K562 (cell line): ENCODE measurements at regions not wholly inside any gene's neighbourhood (a gene's known extent, or its start where the extent isn't known, plus 50 kb on each side); places are given as distances from the start of the nearest gene placed in this dataset.

ENCODE experiments used
- BHLHE40 ChIP-seq: IDR thresholded peaks from 2 replicates; pipeline ENCODE4 v1.6.1; 2011; ENCODE audit warnings: low read length, improper control_type of control experiment
- MBD2 ChIP-seq: sonication (generic); IDR thresholded peaks from 2 replicates; pipeline ENCODE4 v1.6.1; 2016; ENCODE audit warnings: low read depth, borderline replicate concordance
- RAD21 ChIP-seq, 2 experiments: fragments of 250-450 bp in 1 of 2; fragments of 450-650 bp in 1 of 2; sonication (Bioruptor Pico) in 1 of 2; formaldehyde crosslinking in 1 of 2; IDR thresholded peaks in 1 of 2; conservative IDR thresholded peaks in 1 of 2; 2 replicates each; pipeline versions ENCODE4 v1.4.0 to v1.8.0; 2020 to 2022; ENCODE audit warnings: mild to moderate bottlenecking in 2 of 2, moderate library complexity in 1 of 2
- SMAD1 ChIP-seq: fragments of 150-350 bp; IDR thresholded peaks from 2 replicates; pipeline ENCODE4 v1.6.1; 2014; ENCODE audit warnings: low read length, low read depth; ENCODE audit not compliant: partially characterized antibody
- SNIP1 ChIP-seq: fragments of 450-650 bp; IDR thresholded peaks from 2 replicates; pipeline ENCODE4 v1.7.1; 2017; ENCODE audit warnings: low read depth, mild to moderate bottlenecking
- TF ChIP-seq, protein P1 (sequence below): fragments of 250-450 bp; sonication (Bioruptor Pico); IDR thresholded peaks from 2 replicates; pipeline ENCODE4 v1.4.0; 2020
- TF ChIP-seq, protein P2 (sequence below): fragments of 450-650 bp; formaldehyde crosslinking; IDR thresholded peaks from 2 replicates; pipeline ENCODE4 v1.4.0; 2020; ENCODE audit warnings: mild to moderate bottlenecking
- TF ChIP-seq, protein P3 (sequence below): fragments of 150-350 bp; IDR thresholded peaks from 2 replicates; pipeline ENCODE4 v1.6.1; 2014; ENCODE audit warnings: low read depth, mild to moderate bottlenecking, low read length, borderline replicate concordance
- TF ChIP-seq, protein P4 (sequence below): fragments of 250-450 bp; sonication (Bioruptor Pico); IDR thresholded peaks from 2 replicates; pipeline ENCODE4 v1.8.0; 2021; ENCODE audit warnings: moderate library complexity, mild to moderate bottlenecking, inconsistent platforms
- TF ChIP-seq, protein P5 (sequence below): sonication (generic); IDR thresholded peaks from 2 replicates; pipeline ENCODE4 v1.6.1; 2016
- TF ChIP-seq, protein P6 (sequence below): sonication (generic); formaldehyde crosslinking; IDR thresholded peaks from 2 replicates; pipeline ENCODE4 v1.8.0; 2023; ENCODE audit warnings: missing genetic modification reagents, mild to moderate bottlenecking, borderline replicate concordance

DNA sequence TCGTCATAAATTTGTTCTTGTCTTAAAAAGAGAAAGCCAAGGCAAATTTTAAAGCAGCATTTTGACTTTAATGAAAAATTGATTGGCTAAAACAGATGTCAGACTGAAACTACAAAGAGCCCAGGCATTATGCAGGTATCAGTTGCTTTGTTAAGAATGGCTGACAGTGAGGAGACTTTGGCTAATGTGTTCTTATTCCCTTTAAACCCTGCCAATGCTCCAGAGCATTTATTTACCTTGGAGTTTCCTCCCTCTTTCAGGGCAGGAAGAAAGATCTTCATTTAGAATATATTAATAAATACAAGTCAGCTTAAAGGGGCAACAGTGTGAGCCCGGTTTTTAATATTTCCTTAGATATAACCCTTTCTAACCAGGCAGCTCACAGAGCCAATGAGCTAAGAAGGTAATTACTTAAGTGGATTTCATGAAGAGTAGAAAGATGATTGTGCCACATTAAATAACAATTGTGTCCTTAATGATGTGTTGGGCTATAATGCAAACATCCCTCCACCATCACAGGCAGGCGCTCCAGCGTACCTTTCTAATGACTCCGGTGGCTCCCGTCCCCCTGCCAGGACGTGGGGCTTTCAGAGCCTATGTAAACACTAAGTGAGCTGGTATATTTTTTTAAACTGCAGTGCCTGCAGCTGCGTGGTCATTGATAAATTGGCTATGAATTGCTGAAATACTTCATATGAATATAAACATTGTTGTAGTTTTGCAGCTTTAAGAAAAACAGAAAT lies 349.4 kb upstream of the POU3F3 start (continued):
- TF ChIP-seq MBD2 (no peak), BHLHE40 (no peak), SNIP1 (no peak), SMAD1 (no peak), RAD21 (CRISPR knock-in tag; conservative IDR thresholded peaks at IDR 0.05 in 1 of 2, IDR thresholded peaks at IDR 0.05 in 1 of 2) (no peak)
- TF ChIP-seq, protein P1, sequence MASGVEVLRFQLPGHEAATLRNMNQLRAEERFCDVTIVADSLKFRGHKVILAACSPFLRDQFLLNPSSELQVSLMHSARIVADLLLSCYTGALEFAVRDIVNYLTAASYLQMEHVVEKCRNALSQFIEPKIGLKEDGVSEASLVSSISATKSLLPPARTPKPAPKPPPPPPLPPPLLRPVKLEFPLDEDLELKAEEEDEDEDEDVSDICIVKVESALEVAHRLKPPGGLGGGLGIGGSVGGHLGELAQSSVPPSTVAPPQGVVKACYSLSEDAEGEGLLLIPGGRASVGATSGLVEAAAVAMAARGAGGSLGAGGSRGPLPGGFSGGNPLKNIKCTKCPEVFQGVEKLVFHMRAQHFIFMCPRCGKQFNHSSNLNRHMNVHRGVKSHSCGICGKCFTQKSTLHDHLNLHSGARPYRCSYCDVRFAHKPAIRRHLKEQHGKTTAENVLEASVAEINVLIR (CRISPR knock-in tag), result no peak
- TF ChIP-seq, protein P2, sequence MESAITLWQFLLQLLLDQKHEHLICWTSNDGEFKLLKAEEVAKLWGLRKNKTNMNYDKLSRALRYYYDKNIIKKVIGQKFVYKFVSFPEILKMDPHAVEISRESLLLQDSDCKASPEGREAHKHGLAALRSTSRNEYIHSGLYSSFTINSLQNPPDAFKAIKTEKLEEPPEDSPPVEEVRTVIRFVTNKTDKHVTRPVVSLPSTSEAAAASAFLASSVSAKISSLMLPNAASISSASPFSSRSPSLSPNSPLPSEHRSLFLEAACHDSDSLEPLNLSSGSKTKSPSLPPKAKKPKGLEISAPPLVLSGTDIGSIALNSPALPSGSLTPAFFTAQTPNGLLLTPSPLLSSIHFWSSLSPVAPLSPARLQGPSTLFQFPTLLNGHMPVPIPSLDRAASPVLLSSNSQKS (CRISPR knock-in tag), result no peak
- TF ChIP-seq, protein P3, sequence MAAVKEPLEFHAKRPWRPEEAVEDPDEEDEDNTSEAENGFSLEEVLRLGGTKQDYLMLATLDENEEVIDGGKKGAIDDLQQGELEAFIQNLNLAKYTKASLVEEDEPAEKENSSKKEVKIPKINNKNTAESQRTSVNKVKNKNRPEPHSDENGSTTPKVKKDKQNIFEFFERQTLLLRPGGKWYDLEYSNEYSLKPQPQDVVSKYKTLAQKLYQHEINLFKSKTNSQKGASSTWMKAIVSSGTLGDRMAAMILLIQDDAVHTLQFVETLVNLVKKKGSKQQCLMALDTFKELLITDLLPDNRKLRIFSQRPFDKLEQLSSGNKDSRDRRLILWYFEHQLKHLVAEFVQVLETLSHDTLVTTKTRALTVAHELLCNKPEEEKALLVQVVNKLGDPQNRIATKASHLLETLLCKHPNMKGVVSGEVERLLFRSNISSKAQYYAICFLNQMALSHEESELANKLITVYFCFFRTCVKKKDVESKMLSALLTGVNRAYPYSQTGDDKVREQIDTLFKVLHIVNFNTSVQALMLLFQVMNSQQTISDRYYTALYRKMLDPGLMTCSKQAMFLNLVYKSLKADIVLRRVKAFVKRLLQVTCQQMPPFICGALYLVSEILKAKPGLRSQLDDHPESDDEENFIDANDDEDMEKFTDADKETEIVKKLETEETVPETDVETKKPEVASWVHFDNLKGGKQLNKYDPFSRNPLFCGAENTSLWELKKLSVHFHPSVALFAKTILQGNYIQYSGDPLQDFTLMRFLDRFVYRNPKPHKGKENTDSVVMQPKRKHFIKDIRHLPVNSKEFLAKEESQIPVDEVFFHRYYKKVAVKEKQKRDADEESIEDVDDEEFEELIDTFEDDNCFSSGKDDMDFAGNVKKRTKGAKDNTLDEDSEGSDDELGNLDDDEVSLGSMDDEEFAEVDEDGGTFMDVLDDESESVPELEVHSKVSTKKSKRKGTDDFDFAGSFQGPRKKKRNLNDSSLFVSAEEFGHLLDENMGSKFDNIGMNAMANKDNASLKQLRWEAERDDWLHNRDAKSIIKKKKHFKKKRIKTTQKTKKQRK, result no peak
- TF ChIP-seq, protein P4, sequence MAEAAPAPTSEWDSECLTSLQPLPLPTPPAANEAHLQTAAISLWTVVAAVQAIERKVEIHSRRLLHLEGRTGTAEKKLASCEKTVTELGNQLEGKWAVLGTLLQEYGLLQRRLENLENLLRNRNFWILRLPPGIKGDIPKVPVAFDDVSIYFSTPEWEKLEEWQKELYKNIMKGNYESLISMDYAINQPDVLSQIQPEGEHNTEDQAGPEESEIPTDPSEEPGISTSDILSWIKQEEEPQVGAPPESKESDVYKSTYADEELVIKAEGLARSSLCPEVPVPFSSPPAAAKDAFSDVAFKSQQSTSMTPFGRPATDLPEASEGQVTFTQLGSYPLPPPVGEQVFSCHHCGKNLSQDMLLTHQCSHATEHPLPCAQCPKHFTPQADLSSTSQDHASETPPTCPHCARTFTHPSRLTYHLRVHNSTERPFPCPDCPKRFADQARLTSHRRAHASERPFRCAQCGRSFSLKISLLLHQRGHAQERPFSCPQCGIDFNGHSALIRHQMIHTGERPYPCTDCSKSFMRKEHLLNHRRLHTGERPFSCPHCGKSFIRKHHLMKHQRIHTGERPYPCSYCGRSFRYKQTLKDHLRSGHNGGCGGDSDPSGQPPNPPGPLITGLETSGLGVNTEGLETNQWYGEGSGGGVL (CRISPR knock-in tag), result no peak
- TF ChIP-seq, protein P5, sequence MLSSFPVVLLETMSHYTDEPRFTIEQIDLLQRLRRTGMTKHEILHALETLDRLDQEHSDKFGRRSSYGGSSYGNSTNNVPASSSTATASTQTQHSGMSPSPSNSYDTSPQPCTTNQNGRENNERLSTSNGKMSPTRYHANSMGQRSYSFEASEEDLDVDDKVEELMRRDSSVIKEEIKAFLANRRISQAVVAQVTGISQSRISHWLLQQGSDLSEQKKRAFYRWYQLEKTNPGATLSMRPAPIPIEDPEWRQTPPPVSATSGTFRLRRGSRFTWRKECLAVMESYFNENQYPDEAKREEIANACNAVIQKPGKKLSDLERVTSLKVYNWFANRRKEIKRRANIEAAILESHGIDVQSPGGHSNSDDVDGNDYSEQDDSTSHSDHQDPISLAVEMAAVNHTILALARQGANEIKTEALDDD, result no peak
- TF ChIP-seq, protein P6, sequence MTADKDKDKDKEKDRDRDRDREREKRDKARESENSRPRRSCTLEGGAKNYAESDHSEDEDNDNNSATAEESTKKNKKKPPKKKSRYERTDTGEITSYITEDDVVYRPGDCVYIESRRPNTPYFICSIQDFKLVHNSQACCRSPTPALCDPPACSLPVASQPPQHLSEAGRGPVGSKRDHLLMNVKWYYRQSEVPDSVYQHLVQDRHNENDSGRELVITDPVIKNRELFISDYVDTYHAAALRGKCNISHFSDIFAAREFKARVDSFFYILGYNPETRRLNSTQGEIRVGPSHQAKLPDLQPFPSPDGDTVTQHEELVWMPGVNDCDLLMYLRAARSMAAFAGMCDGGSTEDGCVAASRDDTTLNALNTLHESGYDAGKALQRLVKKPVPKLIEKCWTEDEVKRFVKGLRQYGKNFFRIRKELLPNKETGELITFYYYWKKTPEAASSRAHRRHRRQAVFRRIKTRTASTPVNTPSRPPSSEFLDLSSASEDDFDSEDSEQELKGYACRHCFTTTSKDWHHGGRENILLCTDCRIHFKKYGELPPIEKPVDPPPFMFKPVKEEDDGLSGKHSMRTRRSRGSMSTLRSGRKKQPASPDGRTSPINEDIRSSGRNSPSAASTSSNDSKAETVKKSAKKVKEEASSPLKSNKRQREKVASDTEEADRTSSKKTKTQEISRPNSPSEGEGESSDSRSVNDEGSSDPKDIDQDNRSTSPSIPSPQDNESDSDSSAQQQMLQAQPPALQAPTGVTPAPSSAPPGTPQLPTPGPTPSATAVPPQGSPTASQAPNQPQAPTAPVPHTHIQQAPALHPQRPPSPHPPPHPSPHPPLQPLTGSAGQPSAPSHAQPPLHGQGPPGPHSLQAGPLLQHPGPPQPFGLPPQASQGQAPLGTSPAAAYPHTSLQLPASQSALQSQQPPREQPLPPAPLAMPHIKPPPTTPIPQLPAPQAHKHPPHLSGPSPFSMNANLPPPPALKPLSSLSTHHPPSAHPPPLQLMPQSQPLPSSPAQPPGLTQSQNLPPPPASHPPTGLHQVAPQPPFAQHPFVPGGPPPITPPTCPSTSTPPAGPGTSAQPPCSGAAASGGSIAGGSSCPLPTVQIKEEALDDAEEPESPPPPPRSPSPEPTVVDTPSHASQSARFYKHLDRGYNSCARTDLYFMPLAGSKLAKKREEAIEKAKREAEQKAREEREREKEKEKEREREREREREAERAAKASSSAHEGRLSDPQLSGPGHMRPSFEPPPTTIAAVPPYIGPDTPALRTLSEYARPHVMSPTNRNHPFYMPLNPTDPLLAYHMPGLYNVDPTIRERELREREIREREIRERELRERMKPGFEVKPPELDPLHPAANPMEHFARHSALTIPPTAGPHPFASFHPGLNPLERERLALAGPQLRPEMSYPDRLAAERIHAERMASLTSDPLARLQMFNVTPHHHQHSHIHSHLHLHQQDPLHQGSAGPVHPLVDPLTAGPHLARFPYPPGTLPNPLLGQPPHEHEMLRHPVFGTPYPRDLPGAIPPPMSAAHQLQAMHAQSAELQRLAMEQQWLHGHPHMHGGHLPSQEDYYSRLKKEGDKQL (CRISPR knock-in tag), result no peak
